RWPE1 (cell line): ENCODE measurements at regions not wholly inside any gene's neighbourhood (a gene's known extent, or its start where the extent isn't known, plus 50 kb on each side); places are given as distances from the start of the nearest gene placed in this dataset.

ENCODE experiments used
- CTCF ChIA-PET: fragments of 350-600 bp; sonication (Branson Sonifier 250); formaldehyde crosslinking; extraction: SDS; loops from one replicate; lab custom pipeline; 2021; lab: Yijun Ruan, JAX
- POLR2A ChIA-PET: fragments of 400-600 bp; formaldehyde crosslinking; extraction: SDS; loops from one replicate; lab custom pipeline; 2020; ENCODE audit warnings: antibody characterized with exemption; ENCODE audit not compliant: low non-redundant PET; lab: Yijun Ruan, JAX
- DNase-seq: peaks from one replicate; pipeline ENCODE4 v3.0.0; 2012; ENCODE audit warnings: low spot score
- H3K27ac ChIP-seq: fragments of 450-650 bp; 2 replicates; pipeline ENCODE4 v1.5.1; 2017
- CTCF ChIP-seq: fragments of 450-650 bp; conservative IDR thresholded peaks from 2 replicates; pipeline ENCODE4 v1.5.1; 2017; ENCODE audit warnings: low read depth, mild to moderate bottlenecking

- CTCF ChIA-PET = no interaction called here
- POLR2A ChIA-PET = no interaction called here
- H3K27ac ChIP-seq = no peak overlapping the region; the same call in 1 of the 2 replicates
- no peak for DNase-seq
- TF ChIP-seq CTCF = no peak
These were observed 737.9 kb upstream of the SALL3 start for GRCh38 chr18:78241535-78242253.

GRCh38 chr18:78242254-78242643, 737.4 kb upstream of the SALL3 start:
- H3K27ac ChIP-seq = no peak overlapping the region
- CTCF ChIA-PET = no interaction called here
- no peak for TF ChIP-seq CTCF
- DNase-seq = no peak
- POLR2A ChIA-PET = no interaction called here

GRCh38 chr18:78242806-78243205, 736.8 kb upstream of the SALL3 start:
- H3K27ac ChIP-seq = no peak overlapping the region; the same call in 1 of the 2 replicates
- no peak for TF ChIP-seq CTCF
- DNase-seq = no peak
- CTCF ChIA-PET = no interaction called here
- POLR2A ChIA-PET = no interaction called here

GRCh38 chr18:78244779-78245178, 734.8 kb upstream of the SALL3 start:
- DNase-seq = no peak
- no peak for TF ChIP-seq CTCF
- H3K27ac ChIP-seq = no peak overlapping the region
- CTCF ChIA-PET = no interaction called here
- POLR2A ChIA-PET = no interaction called here

- POLR2A ChIA-PET = no interaction called here
These were observed 734.2 kb upstream of the SALL3 start for GRCh38 chr18:78245451-78245850.

GRCh38 chr18:78246050-78246449, 733.6 kb upstream of the SALL3 start:
- H3K27ac ChIP-seq = no peak overlapping the region
- POLR2A ChIA-PET = no interaction called here
- no peak for TF ChIP-seq CTCF
- no peak for DNase-seq
- CTCF ChIA-PET = no interaction called here

More at GRCh38 chr18:78245451-78245850, 734.2 kb upstream of the SALL3 start:
- no peak for DNase-seq
- no peak for TF ChIP-seq CTCF
- CTCF ChIA-PET = no interaction called here
- H3K27ac ChIP-seq = no peak overlapping the region
